ENCODE measurements at regions not wholly inside any gene's neighbourhood (a gene's known extent, or its start where the extent isn't known, plus 50 kb on each side); places are given as distances from the start of the nearest gene placed in this dataset.

- H3K27me3 Mint-ChIP-seq (ENCODE audit: unreplicated experiment) = no peaks in the 10 kb centered on the region
- no peak overlapping the region for H3K27ac Mint-ChIP-seq (ENCODE audit: unreplicated experiment)
- H3K36me3 Mint-ChIP-seq (ENCODE audit: low read depth, unreplicated experiment) = no peaks in the 10 kb centered on the region
- H3K4me1 Mint-ChIP-seq (ENCODE audit: unreplicated experiment) = no peaks in the 10 kb centered on the region
- TF ChIP-seq, protein P1, sequence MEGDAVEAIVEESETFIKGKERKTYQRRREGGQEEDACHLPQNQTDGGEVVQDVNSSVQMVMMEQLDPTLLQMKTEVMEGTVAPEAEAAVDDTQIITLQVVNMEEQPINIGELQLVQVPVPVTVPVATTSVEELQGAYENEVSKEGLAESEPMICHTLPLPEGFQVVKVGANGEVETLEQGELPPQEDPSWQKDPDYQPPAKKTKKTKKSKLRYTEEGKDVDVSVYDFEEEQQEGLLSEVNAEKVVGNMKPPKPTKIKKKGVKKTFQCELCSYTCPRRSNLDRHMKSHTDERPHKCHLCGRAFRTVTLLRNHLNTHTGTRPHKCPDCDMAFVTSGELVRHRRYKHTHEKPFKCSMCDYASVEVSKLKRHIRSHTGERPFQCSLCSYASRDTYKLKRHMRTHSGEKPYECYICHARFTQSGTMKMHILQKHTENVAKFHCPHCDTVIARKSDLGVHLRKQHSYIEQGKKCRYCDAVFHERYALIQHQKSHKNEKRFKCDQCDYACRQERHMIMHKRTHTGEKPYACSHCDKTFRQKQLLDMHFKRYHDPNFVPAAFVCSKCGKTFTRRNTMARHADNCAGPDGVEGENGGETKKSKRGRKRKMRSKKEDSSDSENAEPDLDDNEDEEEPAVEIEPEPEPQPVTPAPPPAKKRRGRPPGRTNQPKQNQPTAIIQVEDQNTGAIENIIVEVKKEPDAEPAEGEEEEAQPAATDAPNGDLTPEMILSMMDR (IDR thresholded peaks at IDR 0.05; ENCODE audit: unreplicated experiment) = no peak
- no peak overlapping the region for H3K4me3 Mint-ChIP-seq (ENCODE audit: unreplicated experiment)
- no peak for DNase-seq (ENCODE audit: low spot score)
- H3K9me3 Mint-ChIP-seq (ENCODE audit: unreplicated experiment) = no peaks in the 10 kb centered on the region
These were observed 355.2 kb downstream of the PBX1 start for GRCh38 chr1:164914208-164914607.

GRCh38 chr1:164912290-164912689 is 353.3 kb downstream of the PBX1 start:
- DNase-seq (ENCODE audit: low spot score) = no peak
- Mint-ChIP-seq H3K4me1 (ENCODE audit: unreplicated experiment) (no peaks in the 10 kb centered on the region), H3K27ac (ENCODE audit: unreplicated experiment) (no peak overlapping the region), H3K4me3 (ENCODE audit: unreplicated experiment) (no peak overlapping the region), H3K36me3 (ENCODE audit: low read depth, unreplicated experiment) (no peaks in the 10 kb centered on the region), H3K9me3 (ENCODE audit: unreplicated experiment) (no peaks in the 10 kb centered on the region), H3K27me3 (ENCODE audit: unreplicated experiment) (no peaks in the 10 kb centered on the region)
- TF ChIP-seq, protein P1 (IDR thresholded peaks at IDR 0.05; ENCODE audit: unreplicated experiment) = no peak

DNA sequence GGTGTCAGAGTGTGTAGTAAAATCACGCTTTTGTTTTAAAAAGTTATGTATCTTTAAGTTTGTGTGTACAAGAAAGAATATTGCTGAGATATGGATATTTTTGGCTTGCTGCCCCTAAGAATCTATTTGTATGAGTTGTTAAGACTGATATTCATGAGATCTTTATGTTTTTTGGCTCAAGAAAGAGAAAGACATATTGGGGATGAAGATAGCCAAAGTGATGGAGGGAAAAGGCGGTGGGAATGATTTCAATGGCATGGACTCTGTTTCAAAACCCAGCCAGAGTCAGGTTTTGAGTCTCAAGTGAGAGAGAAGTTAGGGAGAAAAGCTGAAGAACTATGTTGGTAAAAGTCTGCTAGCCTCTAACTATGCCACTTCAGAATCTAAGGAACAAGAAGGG is 351.7 kb downstream of the PBX1 start:
- no peaks in the 10 kb centered on the region for H3K27me3 Mint-ChIP-seq (ENCODE audit: unreplicated experiment)
- H3K4me1 Mint-ChIP-seq (ENCODE audit: unreplicated experiment) = no peaks in the 10 kb centered on the region
- no peak for DNase-seq (ENCODE audit: low spot score)

GRCh38 chr1:164907666-164908065 is 348.7 kb downstream of the PBX1 start:
- no peak for DNase-seq (ENCODE audit: low spot score)
- no peaks in the 10 kb centered on the region for H3K9me3 Mint-ChIP-seq (ENCODE audit: unreplicated experiment)
- H3K4me3 Mint-ChIP-seq (ENCODE audit: unreplicated experiment) = no peak overlapping the region
- TF ChIP-seq, protein P1 (IDR thresholded peaks at IDR 0.05; ENCODE audit: unreplicated experiment) = no peak
- no peaks in the 10 kb centered on the region for H3K27me3 Mint-ChIP-seq (ENCODE audit: unreplicated experiment)
- H3K27ac Mint-ChIP-seq (ENCODE audit: unreplicated experiment) = no peak overlapping the region
- H3K36me3 Mint-ChIP-seq (ENCODE audit: low read depth, unreplicated experiment) = no peaks in the 10 kb centered on the region
- H3K4me1 Mint-ChIP-seq (ENCODE audit: unreplicated experiment) = no peaks in the 10 kb centered on the region

More for the DNA sequence above, 351.7 kb downstream of the PBX1 start:
- H3K27ac Mint-ChIP-seq (ENCODE audit: unreplicated experiment) = no peak overlapping the region
- TF ChIP-seq, protein P1 (IDR thresholded peaks at IDR 0.05; ENCODE audit: unreplicated experiment) = no peak
- no peaks in the 10 kb centered on the region for H3K9me3 Mint-ChIP-seq (ENCODE audit: unreplicated experiment)
- no peak overlapping the region for H3K4me3 Mint-ChIP-seq (ENCODE audit: unreplicated experiment)
- H3K36me3 Mint-ChIP-seq (ENCODE audit: low read depth, unreplicated experiment) = no peaks in the 10 kb centered on the region

DNA sequence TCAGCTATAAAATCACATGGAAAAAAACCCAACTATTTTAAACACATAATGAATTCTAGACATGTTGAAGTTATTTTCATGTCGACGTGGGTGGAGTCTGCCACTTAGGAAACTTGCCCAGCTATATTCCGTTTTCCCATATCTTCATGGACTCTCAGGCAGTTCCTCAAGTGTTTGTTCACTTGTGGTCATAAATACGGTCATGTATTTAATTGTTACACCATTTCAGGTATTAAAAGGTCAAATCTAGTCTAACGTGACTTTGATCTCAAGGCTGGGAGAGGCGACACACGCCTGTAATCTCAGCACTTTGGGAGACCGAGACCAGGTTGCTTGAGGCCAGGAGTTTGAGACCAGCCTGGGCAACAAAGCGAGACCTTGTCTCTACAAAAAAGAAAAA is 346.9 kb downstream of the PBX1 start:
- no peaks in the 10 kb centered on the region for H3K36me3 Mint-ChIP-seq (ENCODE audit: low read depth, unreplicated experiment)
- DNase-seq (ENCODE audit: low spot score) = no peak
- TF ChIP-seq, protein P1 (IDR thresholded peaks at IDR 0.05; ENCODE audit: unreplicated experiment) = no peak
- H3K27me3 Mint-ChIP-seq (ENCODE audit: unreplicated experiment) = no peaks in the 10 kb centered on the region
- no peaks in the 10 kb centered on the region for H3K4me1 Mint-ChIP-seq (ENCODE audit: unreplicated experiment)
- H3K9me3 Mint-ChIP-seq (ENCODE audit: unreplicated experiment) = no peaks in the 10 kb centered on the region
- no peak overlapping the region for H3K27ac Mint-ChIP-seq (ENCODE audit: unreplicated experiment)
- H3K4me3 Mint-ChIP-seq (ENCODE audit: unreplicated experiment) = no peak overlapping the region

Measured in endothelial cell (in vitro differentiated cells).